NCI-H146 treated with DMSO at 0.1 percent for 48 hours (cell line): ENCODE measurements at regions not wholly inside any gene's neighbourhood (a gene's known extent, or its start where the extent isn't known, plus 50 kb on each side); places are given as distances from the start of the nearest gene placed in this dataset.
"Not testable (repeated sequence)": the region's sequence is repeated elsewhere in the genome, so short reads cannot be mapped to it uniquely, and the experiment has no call there.

Experiments
- DNase-seq: peaks from one replicate; lab custom pipeline; 2025; ENCODE audit not compliant: unreplicated experiment; lab: John Stamatoyannopoulos, UW

GRCh38 chr7:149635561-149636329, 137.6 kb downstream of the ZNF467 start:
- DNase-seq: peak; percentile 19

GRCh38 chr7:149633976-149634945, 136.7 kb upstream of the ZNF746 start:
- DNase-seq: no peak

GRCh38 chr7:149628361-149629149, 130.9 kb upstream of the ZNF746 start:
- DNase-seq: not testable (repeated sequence)

- DNase-seq: no peak
Observed at GRCh38 chr7:149627911-149628310, 130.3 kb upstream of the ZNF746 start.

- DNase-seq: no peak
Observed at GRCh38 chr7:149626972-149627371, 129.4 kb upstream of the ZNF746 start.

- DNase-seq: no peak
Observed at GRCh38 chr7:149625947-149626392, 128.4 kb upstream of the ZNF746 start.

GRCh38 chr7:149625340-149625946, 127.8 kb upstream of the ZNF746 start:
- peak; percentile 10 for DNase-seq

- DNase-seq: peak; percentile 78
Observed at GRCh38 chr7:149624419-149625339, 127.1 kb upstream of the ZNF746 start.

- DNase-seq: no peak
Observed at GRCh38 chr7:149624006-149624405, 126.4 kb upstream of the ZNF746 start.

- not testable (repeated sequence) for DNase-seq
Observed at GRCh38 chr7:149623262-149623997, 125.8 kb upstream of the ZNF746 start.

- no peak for DNase-seq
Observed at GRCh38 chr7:149622444-149623210, 125.0 kb upstream of the ZNF746 start.

GRCh38 chr7:149621776-149622175, 124.2 kb upstream of the ZNF746 start:
- DNase-seq: no peak

GRCh38 chr7:149620961-149621360, 123.4 kb upstream of the ZNF746 start:
- no peak for DNase-seq

GRCh38 chr7:149616898-149617297, 119.3 kb upstream of the ZNF746 start:
- no peak for DNase-seq

- no peak for DNase-seq
Observed at GRCh38 chr7:149615690-149616270, 118.2 kb upstream of the ZNF746 start.

- no peak for DNase-seq
Observed at GRCh38 chr7:149610441-149611011, 112.9 kb upstream of the ZNF746 start.

GRCh38 chr7:149608168-149608567, 110.6 kb upstream of the ZNF746 start:
- no peak for DNase-seq
